ENCODE measurements at regions not wholly inside any gene's neighbourhood (a gene's known extent, or its start where the extent isn't known, plus 50 kb on each side); places are given as distances from the start of the nearest gene placed in this dataset.

- no peak overlapping the region for H3K4me3 ChIP-seq (replicated peaks in 1 of 3)
- no peak for DNase-seq
- 84 to 86% methylated on average over 3 of the region's 3 CpGs for WGBS, 2 donors
Observed at GRCh38 chr14:97319691-97320090, 522.5 kb downstream of the VRK1 start.

DNA sequence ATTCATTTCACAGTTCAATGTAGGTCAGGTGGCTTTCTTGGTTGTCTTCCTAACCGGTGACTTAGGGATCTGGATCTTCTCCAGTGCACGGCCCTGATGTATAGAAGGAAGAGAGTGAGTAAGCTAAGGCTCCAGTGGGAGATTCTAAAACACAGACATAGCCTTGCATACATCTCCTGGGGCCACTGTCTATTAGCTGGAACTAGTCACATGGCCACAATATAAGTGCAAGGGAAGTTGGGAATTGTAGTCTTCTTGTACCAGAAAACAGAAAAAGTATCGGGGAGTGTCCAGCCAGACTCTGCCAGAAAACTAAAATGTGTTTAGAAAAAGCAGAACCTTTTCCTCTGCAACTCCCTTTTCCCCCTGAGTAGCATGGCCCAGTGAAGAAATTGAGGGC is 531.6 kb downstream of the VRK1 start:
- Histone ChIP-seq H3K9me3 (no peaks in the 10 kb centered on the region), H3K4me3 (replicated peaks in 1 of 3) (no peak overlapping the region), H3K36me3 (no peaks in the 10 kb centered on the region), H3K27ac (no peak overlapping the region), H3K27me3 (no peaks in the 10 kb centered on the region), H3K4me1 (no peaks in the 10 kb centered on the region)
- DNase-seq, result no peak
- TF ChIP-seq POLR2A (IDR thresholded peaks at IDR 0.05) (no peak), CTCF (IDR thresholded peaks at IDR 0.05) (no peak)
- intact Hi-C loops (cut with DNase I), result no loop called here
- 92 to 95% methylated on average over 3 of the region's 3 CpGs for WGBS, 2 donors

More at GRCh38 chr14:97319691-97320090, 522.5 kb downstream of the VRK1 start:
- Histone ChIP-seq H3K27me3 (no peaks in the 10 kb centered on the region), H3K4me1 (no peaks in the 10 kb centered on the region), H3K36me3 (no peaks in the 10 kb centered on the region), H3K27ac (no peak overlapping the region), H3K9me3 (no peaks in the 10 kb centered on the region)
- intact Hi-C loops (cut with DNase I), result no loop called here
- TF ChIP-seq CTCF (IDR thresholded peaks at IDR 0.05), result no peak
- no peak for TF ChIP-seq POLR2A (IDR thresholded peaks at IDR 0.05)

GRCh38 chr14:97329701-97330100 is 532.5 kb downstream of the VRK1 start:
- H3K4me1 ChIP-seq, result no peaks in the 10 kb centered on the region
- H3K27ac ChIP-seq, result no peak overlapping the region
- intact Hi-C loops (cut with DNase I), result no loop called here
- no peaks in the 10 kb centered on the region for H3K9me3 ChIP-seq
- 68 to 81% methylated on average over 2 of the region's 2 CpGs for WGBS, 2 donors
- no peak for TF ChIP-seq CTCF (IDR thresholded peaks at IDR 0.05)
- no peak for TF ChIP-seq POLR2A (IDR thresholded peaks at IDR 0.05)
- no peak for DNase-seq
- H3K36me3 ChIP-seq, result no peaks in the 10 kb centered on the region
- no peaks in the 10 kb centered on the region for H3K27me3 ChIP-seq
- no peak overlapping the region for H3K4me3 ChIP-seq (replicated peaks in 1 of 3)

DNA sequence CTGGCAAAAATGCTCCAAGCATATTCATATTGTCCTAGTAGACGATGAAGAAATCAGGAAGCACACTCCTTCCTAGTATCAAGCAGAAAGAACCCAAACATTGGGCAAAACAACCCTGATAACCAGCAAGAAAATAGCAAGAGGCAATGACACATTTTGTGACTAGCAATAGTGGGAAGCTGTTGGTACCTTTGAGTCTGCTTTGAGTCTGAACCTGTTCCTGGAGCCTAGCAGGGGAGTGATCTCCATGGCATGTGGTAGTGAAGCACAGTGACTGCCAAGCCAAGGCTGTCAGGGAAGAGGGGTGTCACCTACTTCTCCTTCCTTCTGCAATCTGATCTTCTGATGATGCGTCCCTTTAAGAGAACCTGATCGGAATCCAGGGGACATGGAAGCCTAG is 533.9 kb downstream of the VRK1 start:
- no peak for TF ChIP-seq POLR2A (IDR thresholded peaks at IDR 0.05)
- TF ChIP-seq CTCF (IDR thresholded peaks at IDR 0.05), result no peak
- DNase-seq, result no peak
- no peaks in the 10 kb centered on the region for H3K27me3 ChIP-seq
- H3K4me1 ChIP-seq, result no peaks in the 10 kb centered on the region
- no peaks in the 10 kb centered on the region for H3K9me3 ChIP-seq
- no peak overlapping the region for H3K27ac ChIP-seq
- intact Hi-C loops (cut with DNase I), result no loop called here
- no peak overlapping the region for H3K4me3 ChIP-seq (replicated peaks in 1 of 3)
- no peaks in the 10 kb centered on the region for H3K36me3 ChIP-seq
- 84 to 92% methylated on average over 3 of the region's 3 CpGs for WGBS, 2 donors

- Histone ChIP-seq H3K4me1 (no peaks in the 10 kb centered on the region), H3K27me3 (no peaks in the 10 kb centered on the region), H3K4me3 (replicated peaks in 1 of 3) (no peak overlapping the region), H3K36me3 (no peaks in the 10 kb centered on the region), H3K9me3 (no peaks in the 10 kb centered on the region), H3K27ac (no peak overlapping the region)
- no peak for DNase-seq
- TF ChIP-seq POLR2A (IDR thresholded peaks at IDR 0.05) (no peak), CTCF (IDR thresholded peaks at IDR 0.05) (no peak)
- intact Hi-C loops (cut with DNase I), result no loop called here
- WGBS, 2 donors, result 60 to 64% methylated on average over 3 of the region's 3 CpGs
Observed at GRCh38 chr14:97331526-97331925, 534.3 kb downstream of the VRK1 start.
